Caco-2 (cell line): ENCODE measurements at regions not wholly inside any gene's neighbourhood (a gene's known extent, or its start where the extent isn't known, plus 50 kb on each side); places are given as distances from the start of the nearest gene placed in this dataset.

ENCODE experiments used
- BruUV-seq: library from RNA; stranded (reverse); fragments of 400-500 nt; replicated peaks from 2 replicates; lab custom pipeline; 2021; lab: Mats Ljungman, UMichigan
- CTCF ChIA-PET: fragments of 300-600 bp; sonication (Branson Sonifier 250); formaldehyde crosslinking; loops from one replicate; lab custom pipeline; 2022; ENCODE audit warnings: antibody characterized with exemption; lab: Charles Lee
- POLR2A ChIA-PET: fragments of 300-600 bp; sonication (Branson Sonifier 250); formaldehyde crosslinking; loops from one replicate; lab custom pipeline; 2022; ENCODE audit warnings: antibody characterized with exemption; lab: Charles Lee
- DNase-seq, 2 experiments: peaks; one replicate each; pipeline versions ENCODE4 v3.0.0 to v3.0.0-alpha.2; 2020 to 2022
- H3K27me3 ChIP-seq: replicated peaks from 2 replicates; pipeline ENCODE4 v1.6.0; 2011; ENCODE audit warnings: low read length; ENCODE audit not compliant: control insufficient read depth, insufficient read depth
- H3K36me3 ChIP-seq: 2 replicates; pipeline ENCODE4 v1.5.1; 2011; ENCODE audit warnings: low read length; ENCODE audit not compliant: control insufficient read depth, insufficient read depth
- H3K4me1 ChIP-seq: fragments of 250-450 bp; sonication (Bioruptor Pico); 2 replicates; pipeline ENCODE4 v1.5.1; 2020; ENCODE audit warnings: mild to moderate bottlenecking
- H3K4me3 ChIP-seq: 2 replicates; pipeline ENCODE4 v1.5.1; 2011; ENCODE audit warnings: low read depth, mild to moderate bottlenecking, control low read depth, low read length
- H3K9me3 ChIP-seq: fragments of 250-450 bp; sonication (Bioruptor Pico); 2 replicates; pipeline ENCODE4 v1.5.1; 2020; ENCODE audit warnings: mild to moderate bottlenecking, moderate library complexity
- H3K27ac Mint-ChIP-seq: one replicate; pipeline ENCODE4 v1.8.0; 2022; ENCODE audit warnings: mixed read lengths; ENCODE audit not compliant: unreplicated experiment
- H3K27me3 Mint-ChIP-seq: one replicate; pipeline ENCODE4 v1.8.0; 2022; ENCODE audit warnings: mixed read lengths; ENCODE audit not compliant: insufficient read depth, unreplicated experiment
- H3K36me3 Mint-ChIP-seq: one replicate; pipeline ENCODE4 v1.8.0; 2022; ENCODE audit warnings: mild to moderate bottlenecking, mixed read lengths; ENCODE audit not compliant: insufficient read depth, unreplicated experiment
- H3K4me1 Mint-ChIP-seq: one replicate; pipeline ENCODE4 v1.8.0; 2022; ENCODE audit warnings: low read depth, mixed read lengths; ENCODE audit not compliant: unreplicated experiment
- H3K4me3 Mint-ChIP-seq: one replicate; pipeline ENCODE4 v1.8.0; 2022; ENCODE audit warnings: mild to moderate bottlenecking, moderate library complexity, mixed read lengths; ENCODE audit not compliant: unreplicated experiment
- H3K9me3 Mint-ChIP-seq: one replicate; pipeline ENCODE4 v1.8.0; 2022; ENCODE audit warnings: mixed read lengths; ENCODE audit not compliant: unreplicated experiment
- intact Hi-C: fragments of 100-400 bp; cut with micrococcal nuclease; formaldehyde crosslinking; loops from one replicate; pipeline ENCODE4 v1.10.0; 2022; ENCODE audit not compliant: unreplicated experiment
- TF ChIP-seq, protein P1 (sequence below), 2 experiments: fragments of 200-600 bp in 1 of 2; IDR thresholded peaks; 1 replicate in 1 of 2; 2 replicates in 1 of 2; pipeline versions ENCODE4 v1.5.1 to v1.8.0; 2011 to 2022; ENCODE audit warnings: antibody characterized with exemption in 1 of 2, control low read depth in 1 of 2, inconsistent platforms in 1 of 2, low read depth in 1 of 2, low read length in 1 of 2, mild to moderate bottlenecking in 1 of 2, moderate library complexity in 1 of 2; ENCODE audit not compliant: insufficient read depth in 1 of 2, severe bottlenecking in 1 of 2, unreplicated experiment in 1 of 2

DNA sequence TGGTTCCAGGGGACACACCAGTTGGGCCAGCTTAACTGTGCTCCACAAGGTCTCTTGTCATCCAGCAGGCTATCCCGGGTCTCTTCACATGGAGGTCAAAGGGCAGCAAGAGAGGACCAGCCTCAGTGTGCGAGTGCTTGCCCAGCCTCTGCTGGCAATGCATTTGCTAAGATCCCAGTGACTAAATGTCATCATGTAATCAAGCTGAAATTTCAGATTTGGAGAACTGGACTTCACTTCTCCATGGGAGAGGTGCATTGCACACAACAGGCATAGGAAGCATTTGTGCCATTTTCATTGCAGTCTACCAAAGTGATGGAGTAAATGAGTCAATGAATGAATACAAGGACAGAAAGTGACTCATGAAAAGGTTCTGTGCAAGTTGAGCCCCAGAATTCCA, 51.2 kb upstream of the KDM8 start:
- no peaks in the 10 kb centered on the region for H3K9me3 ChIP-seq
- no peaks in the 10 kb centered on the region for H3K36me3 ChIP-seq
- Mint-ChIP-seq H3K9me3 (no peaks in the 10 kb centered on the region), H3K27ac (no peak overlapping the region), H3K4me1 (peaks cover 5% of the 10 kb centered on the region), H3K4me3 (no peak overlapping the region), H3K27me3 (no peaks in the 10 kb centered on the region), H3K36me3 (no peaks in the 10 kb centered on the region)
- DNase-seq: no peak
- no TSS peak for BruUV-seq
- TF ChIP-seq, protein P1, sequence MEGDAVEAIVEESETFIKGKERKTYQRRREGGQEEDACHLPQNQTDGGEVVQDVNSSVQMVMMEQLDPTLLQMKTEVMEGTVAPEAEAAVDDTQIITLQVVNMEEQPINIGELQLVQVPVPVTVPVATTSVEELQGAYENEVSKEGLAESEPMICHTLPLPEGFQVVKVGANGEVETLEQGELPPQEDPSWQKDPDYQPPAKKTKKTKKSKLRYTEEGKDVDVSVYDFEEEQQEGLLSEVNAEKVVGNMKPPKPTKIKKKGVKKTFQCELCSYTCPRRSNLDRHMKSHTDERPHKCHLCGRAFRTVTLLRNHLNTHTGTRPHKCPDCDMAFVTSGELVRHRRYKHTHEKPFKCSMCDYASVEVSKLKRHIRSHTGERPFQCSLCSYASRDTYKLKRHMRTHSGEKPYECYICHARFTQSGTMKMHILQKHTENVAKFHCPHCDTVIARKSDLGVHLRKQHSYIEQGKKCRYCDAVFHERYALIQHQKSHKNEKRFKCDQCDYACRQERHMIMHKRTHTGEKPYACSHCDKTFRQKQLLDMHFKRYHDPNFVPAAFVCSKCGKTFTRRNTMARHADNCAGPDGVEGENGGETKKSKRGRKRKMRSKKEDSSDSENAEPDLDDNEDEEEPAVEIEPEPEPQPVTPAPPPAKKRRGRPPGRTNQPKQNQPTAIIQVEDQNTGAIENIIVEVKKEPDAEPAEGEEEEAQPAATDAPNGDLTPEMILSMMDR (IDR thresholded peaks at IDR 0.05; ENCODE audit: insufficient read depth in 1 of 2, low read depth in 1 of 2, low read length in 1 of 2, severe bottlenecking in 1 of 2, unreplicated experiment in 1 of 2): no peak
- POLR2A ChIA-PET: no interaction called here
- CTCF ChIA-PET: no interaction called here
- no peak overlapping the region for H3K4me3 ChIP-seq
- no peaks in the 10 kb centered on the region for H3K27me3 ChIP-seq
- no peaks in the 10 kb centered on the region for H3K4me1 ChIP-seq
- intact Hi-C loops: loop anchor here (10.0 kb wide), 1 partner anchor 63 kb away; no protein-coding TSS in a partner anchor

DNA sequence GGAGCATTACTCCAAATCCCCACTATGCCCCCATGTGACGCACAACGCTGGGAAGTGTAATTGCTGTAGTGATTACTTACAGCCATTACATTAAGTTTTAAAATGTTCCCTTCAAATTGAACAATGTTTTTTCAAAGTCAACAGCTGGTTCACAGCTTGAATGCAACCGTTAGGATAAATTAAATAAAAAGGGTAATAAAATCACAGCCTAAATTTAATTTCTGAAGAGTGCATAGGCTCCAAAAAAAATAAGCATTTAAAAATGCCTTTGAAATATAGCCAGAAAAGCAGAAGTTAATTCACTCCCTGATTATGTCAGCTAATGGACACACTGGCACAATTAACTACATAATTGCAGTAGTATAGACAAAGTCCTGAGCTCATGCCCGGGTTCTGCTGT, 50.5 kb upstream of the KDM8 start:
- no peak overlapping the region for H3K27ac Mint-ChIP-seq
- H3K4me3 Mint-ChIP-seq: no peak overlapping the region
- Histone ChIP-seq H3K4me3 (no peak overlapping the region), H3K27me3 (no peaks in the 10 kb centered on the region), H3K4me1 (no peaks in the 10 kb centered on the region), H3K9me3 (no peaks in the 10 kb centered on the region), H3K36me3 (no peaks in the 10 kb centered on the region)
- H3K27me3 Mint-ChIP-seq: no peaks in the 10 kb centered on the region
- no TSS peak for BruUV-seq
- POLR2A ChIA-PET: no interaction called here
- intact Hi-C loops: loop anchor here (1.0 to 10.0 kb wide), 2 partner anchors 62 to 216 kb away; no protein-coding TSS in a partner anchor
- peaks cover 5% of the 10 kb centered on the region for H3K4me1 Mint-ChIP-seq
- no peak for DNase-seq
- no peaks in the 10 kb centered on the region for H3K9me3 Mint-ChIP-seq
- CTCF ChIA-PET: interaction anchor here (0.6 kb wide), 1 partner anchor 219 kb away, joined by 3 read pairs; no protein-coding TSS in a partner anchor
- no peaks in the 10 kb centered on the region for H3K36me3 Mint-ChIP-seq
- TF ChIP-seq, protein P1 (IDR thresholded peaks at IDR 0.05; ENCODE audit: insufficient read depth in 1 of 2, low read depth in 1 of 2, low read length in 1 of 2, severe bottlenecking in 1 of 2, unreplicated experiment in 1 of 2): no peak
